Subcutaneous abdominal adipose tissue (tissue), 5 donors: ENCODE measurements at regions not wholly inside any gene's neighbourhood (a gene's known extent, or its start where the extent isn't known, plus 50 kb on each side); places are given as distances from the start of the nearest gene placed in this dataset.

Source experiments
- H3K27ac ChIP-seq: one replicate; pipeline ENCODE4 v1.7.0; 2013; ENCODE audit warnings: low read depth, mild to moderate bottlenecking, inconsistent platforms, low read length, moderate library complexity
- H3K27me3 ChIP-seq, 5 donors: one replicate each; pipeline ENCODE4 v1.7.0; 2013; ENCODE audit warnings: low read length in 5 of 5, inconsistent platforms in 1 of 5; ENCODE audit not compliant: control insufficient read depth in 5 of 5, insufficient read depth in 4 of 5
- H3K36me3 ChIP-seq, 5 donors: one replicate each; pipeline ENCODE4 v1.7.0; 2013; ENCODE audit warnings: low read length in 5 of 5; ENCODE audit not compliant: control insufficient read depth in 5 of 5, insufficient read depth in 5 of 5
- H3K4me1 ChIP-seq, 5 donors: one replicate each; pipeline ENCODE4 v1.7.0; 2013; ENCODE audit warnings: low read length in 5 of 5, mild to moderate bottlenecking in 3 of 5, moderate library complexity in 1 of 5; ENCODE audit not compliant: control insufficient read depth in 5 of 5, insufficient read depth in 5 of 5
- H3K4me3 ChIP-seq, 5 donors: one replicate each; pipeline ENCODE4 v1.7.0; 2013; ENCODE audit warnings: low read length in 5 of 5, low read depth in 1 of 5
- H3K9ac ChIP-seq, 5 donors: one replicate each; pipeline ENCODE4 v1.7.0; 2013; ENCODE audit warnings: low read length in 5 of 5, mild to moderate bottlenecking in 4 of 5, moderate library complexity in 3 of 5
- H3K9me3 ChIP-seq, 5 donors: one replicate each; pipeline ENCODE4 v1.7.0; 2013; ENCODE audit warnings: low read length in 5 of 5; ENCODE audit not compliant: control insufficient read depth in 5 of 5
- donor health status: healthy.
- donor health status: healthy.
- donor health status: healthy.
- donor health status: healthy.
- donor health status: healthy.

GRCh38 chr15:70165716-70166284 is 68.1 kb upstream of the TLE3 start:
- Histone ChIP-seq H3K36me3 (no peaks in the 10 kb centered on the region), H3K27me3 (peaks cover 0 to 2% (median 0%) of the 10 kb centered on the region in 5 donors), H3K27ac (peak overlapping the region; percentile 72), H3K9ac (peak overlapping the region in 3 of 5 donors; percentile 25 to 38 (median 31)), H3K4me3 (no peak overlapping the region), H3K9me3 (peaks cover 0 to 5% (median 0%) of the 10 kb centered on the region in 5 donors), H3K4me1 (peaks cover 10 to 43% (median 31%) of the 10 kb centered on the region in 5 donors)

GRCh38 chr15:70164910-70165715 is 67.4 kb upstream of the TLE3 start:
- peak overlapping the region; percentile 72 for H3K27ac ChIP-seq
- peaks cover 10 to 40% (median 35%) of the 10 kb centered on the region in 5 donors for H3K4me1 ChIP-seq
- H3K27me3 ChIP-seq, result peaks cover 0 to 2% (median 0%) of the 10 kb centered on the region in 5 donors
- no peaks in the 10 kb centered on the region for H3K36me3 ChIP-seq
- no peak overlapping the region for H3K4me3 ChIP-seq
- H3K9me3 ChIP-seq, result peaks cover 0 to 5% (median 0%) of the 10 kb centered on the region in 5 donors
- peak overlapping the region in 3 of 5 donors; percentile 25 to 38 (median 31) for H3K9ac ChIP-seq

- H3K9ac ChIP-seq, result no peak overlapping the region
- no peak overlapping the region for H3K4me3 ChIP-seq
- no peak overlapping the region for H3K27ac ChIP-seq
- H3K36me3 ChIP-seq, result no peaks in the 10 kb centered on the region
- H3K27me3 ChIP-seq, result peaks cover 0 to 2% (median 0%) of the 10 kb centered on the region in 5 donors
- peaks cover 0 to 5% (median 0%) of the 10 kb centered on the region in 5 donors for H3K9me3 ChIP-seq
- peaks cover 10 to 39% (median 36%) of the 10 kb centered on the region in 5 donors for H3K4me1 ChIP-seq
Observed at GRCh38 chr15:70164156-70164900, 66.6 kb upstream of the TLE3 start.

- no peak overlapping the region for H3K27ac ChIP-seq
- H3K9ac ChIP-seq, result no peak overlapping the region
- peaks cover 0 to 9% (median 0%) of the 10 kb centered on the region in 5 donors for H3K27me3 ChIP-seq
- peaks cover 0 to 5% (median 0%) of the 10 kb centered on the region in 5 donors for H3K9me3 ChIP-seq
- no peak overlapping the region for H3K4me3 ChIP-seq
- peaks cover 13 to 38% (median 29%) of the 10 kb centered on the region in 5 donors for H3K4me1 ChIP-seq
- no peaks in the 10 kb centered on the region for H3K36me3 ChIP-seq
Observed at GRCh38 chr15:70160803-70161565, 63.3 kb upstream of the TLE3 start.

- Histone ChIP-seq H3K9me3 (peaks cover 0 to 5% (median 0%) of the 10 kb centered on the region in 5 donors), H3K4me1 (peaks cover 7 to 31% (median 22%) of the 10 kb centered on the region in 5 donors), H3K9ac (no peak overlapping the region), H3K36me3 (no peaks in the 10 kb centered on the region), H3K27ac (no peak overlapping the region), H3K27me3 (peaks cover 0 to 9% (median 0%) of the 10 kb centered on the region in 5 donors), H3K4me3 (no peak overlapping the region)
Observed at GRCh38 chr15:70160267-70160666, 62.5 kb upstream of the TLE3 start.

GRCh38 chr15:70159713-70160009 is 61.9 kb upstream of the TLE3 start:
- Histone ChIP-seq H3K4me1 (peaks cover 3 to 30% (median 17%) of the 10 kb centered on the region in 5 donors), H3K36me3 (no peaks in the 10 kb centered on the region), H3K27me3 (peaks cover 0 to 10% (median 0%) of the 10 kb centered on the region in 5 donors), H3K27ac (no peak overlapping the region), H3K9me3 (peaks cover 0 to 5% (median 0%) of the 10 kb centered on the region in 5 donors), H3K9ac (no peak overlapping the region), H3K4me3 (no peak overlapping the region)

- Histone ChIP-seq H3K36me3 (no peaks in the 10 kb centered on the region), H3K27ac (no peak overlapping the region), H3K4me3 (no peak overlapping the region), H3K4me1 (peaks cover 3 to 34% (median 22%) of the 10 kb centered on the region in 5 donors), H3K9ac (no peak overlapping the region), H3K9me3 (peaks cover 0 to 2% (median 0%) of the 10 kb centered on the region in 5 donors), H3K27me3 (peaks cover 0 to 13% (median 0%) of the 10 kb centered on the region in 5 donors)
Observed at GRCh38 chr15:70159001-70159712, 61.4 kb upstream of the TLE3 start.

- no peak overlapping the region for H3K9ac ChIP-seq
- peaks cover 0 to 16% (median 3%) of the 10 kb centered on the region in 5 donors for H3K27me3 ChIP-seq
- no peak overlapping the region for H3K4me3 ChIP-seq
- H3K9me3 ChIP-seq, result no peaks in the 10 kb centered on the region
- H3K27ac ChIP-seq, result no peak overlapping the region
- no peaks in the 10 kb centered on the region for H3K36me3 ChIP-seq
- H3K4me1 ChIP-seq, result peaks cover 5 to 41% (median 27%) of the 10 kb centered on the region in 5 donors
Observed at GRCh38 chr15:70158309-70159000, 60.7 kb upstream of the TLE3 start.
